OCI-LY7 (cell line): ENCODE measurements at regions not wholly inside any gene's neighbourhood (a gene's known extent, or its start where the extent isn't known, plus 50 kb on each side); places are given as distances from the start of the nearest gene placed in this dataset. TPM values are rescaled to one million over a fixed set of nuclear protein-coding genes. Genes with fewer than 3 reads are reported as not detected.

Source experiments
- BruUV-seq: library from RNA; stranded (reverse); fragments of 400-500 nt; replicated peaks from 2 replicates; lab custom pipeline; 2021; lab: Mats Ljungman, UMichigan
- CTCF ChIA-PET: fragments of 300-600 bp; sonication (Branson Sonifier 250); formaldehyde crosslinking; loops from one replicate; lab custom pipeline; 2022; ENCODE audit warnings: antibody characterized with exemption; ENCODE audit not compliant: unreplicated experiment; lab: Charles Lee
- POLR2A ChIA-PET: fragments of 300-600 bp; sonication (Branson Sonifier 250); formaldehyde crosslinking; loops from one replicate; lab custom pipeline; 2022; ENCODE audit warnings: antibody characterized with exemption; lab: Charles Lee
- DNase-seq: peaks from one replicate; pipeline ENCODE4 v3.0.0-alpha.2; 2015; ENCODE audit warnings: low spot score
- H2AFZ ChIP-seq: fragments of 200-600 bp; sonication (generic), shearing (Covaris generic); 2 replicates; pipeline ENCODE4 v1.6.1; 2014; ENCODE audit warnings: mild to moderate bottlenecking, antibody characterized with exemption, low read length, moderate library complexity
- H3K27ac ChIP-seq: fragments of 200-600 bp; sonication (generic); 2 replicates; pipeline ENCODE4 v1.5.1; 2014; ENCODE audit warnings: mixed run types, low read depth, mild to moderate bottlenecking, moderate library complexity, low read length, inconsistent platforms; ENCODE audit not compliant: poor library complexity, severe bottlenecking
- H3K36me3 ChIP-seq: fragments of 200-600 bp; sonication (generic); 2 replicates; pipeline ENCODE4 v1.6.1; 2014; ENCODE audit warnings: mild to moderate bottlenecking, antibody characterized with exemption, low read length, moderate library complexity, mixed read lengths; ENCODE audit not compliant: insufficient read depth
- H3K4me1 ChIP-seq: fragments of 200-600 bp; sonication (generic); 2 replicates; pipeline ENCODE4 v1.5.1; 2014; ENCODE audit warnings: mild to moderate bottlenecking, low read length; ENCODE audit not compliant: insufficient read depth, poor library complexity, severe bottlenecking
- H3K4me2 ChIP-seq: fragments of 200-600 bp; sonication (generic); 2 replicates; pipeline ENCODE4 v1.6.1; 2014; ENCODE audit warnings: mild to moderate bottlenecking, low read length
- H3K4me3 ChIP-seq: fragments of 200-600 bp; sonication (generic); 2 replicates; pipeline ENCODE4 v1.5.1; 2014; ENCODE audit warnings: mild to moderate bottlenecking, low read depth, low read length; ENCODE audit not compliant: poor library complexity, severe bottlenecking
- H3K79me2 ChIP-seq: fragments of 200-600 bp; sonication (generic); 2 replicates; pipeline ENCODE4 v1.6.1; 2016; ENCODE audit warnings: low read depth, mild to moderate bottlenecking, low read length, moderate library complexity, mixed read lengths; ENCODE audit not compliant: insufficient read depth
- H3K9me2 ChIP-seq: fragments of 200-600 bp; sonication (generic); 2 replicates; pipeline ENCODE4 v1.6.1; 2016; ENCODE audit warnings: mild to moderate bottlenecking, low read length, mixed read lengths; ENCODE audit not compliant: insufficient read depth
- H3K9me3 ChIP-seq: fragments of 200-600 bp; sonication (generic); 2 replicates; pipeline ENCODE4 v1.6.1; 2014; ENCODE audit warnings: mild to moderate bottlenecking, mixed run types, low read length, mixed read lengths
- H4K20me1 ChIP-seq: fragments of 200-600 bp; sonication (generic); 2 replicates; pipeline ENCODE4 v1.6.1; 2014; ENCODE audit warnings: mild to moderate bottlenecking, antibody characterized with exemption, low read length, moderate library complexity, mixed read lengths; ENCODE audit not compliant: insufficient read depth
- EZH2phosphoT487 ChIP-seq: fragments of 200-600 bp; sonication (generic); IDR thresholded peaks from 2 replicates; pipeline ENCODE4 v1.6.1; 2018; ENCODE audit warnings: low read depth, borderline replicate concordance, mild to moderate bottlenecking, mixed run types, antibody characterized with exemption, low read length, moderate library complexity, mixed read lengths
- intact Hi-C: fragments of 100-400 bp; cut with micrococcal nuclease; formaldehyde crosslinking; loops from one replicate; pipeline ENCODE4 v1.10.0; 2022; ENCODE audit not compliant: unreplicated experiment
- small RNA-seq: library from RNA; depleted of rRNA; stranded (forward); fragments of <200 nt; gene quantifications from one replicate; pipeline ENCODE3, GENCODE V24; 2014

DNA sequence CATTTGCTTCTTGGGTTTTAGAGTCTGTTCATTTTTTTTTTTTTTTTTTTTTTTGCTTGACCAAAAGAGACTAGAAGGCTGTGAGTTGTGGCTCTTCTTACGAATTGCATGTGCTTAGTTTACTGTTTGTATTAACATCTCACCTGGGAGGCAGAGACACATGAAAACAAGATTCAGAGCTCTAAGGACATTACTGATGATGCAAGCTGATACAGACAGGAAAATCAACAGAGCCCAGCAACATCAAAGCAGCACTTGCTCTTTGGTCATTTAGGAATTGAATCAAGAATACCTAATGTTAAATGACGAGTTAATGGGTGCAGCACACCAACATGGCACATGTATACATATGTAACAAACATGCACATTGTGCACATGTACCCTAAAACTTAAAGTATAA is 55.7 kb upstream of the HS3ST5 start:
- H3K27ac ChIP-seq: no peak overlapping the region
- H2AFZ ChIP-seq: no peak overlapping the region
- H4K20me1 ChIP-seq: no peaks in the 10 kb centered on the region
- DNase-seq: no peak
- intact Hi-C loops: no loop called here
- no peaks in the 10 kb centered on the region for H3K9me3 ChIP-seq
- no peaks in the 10 kb centered on the region for H3K4me1 ChIP-seq
- BruUV-seq: no TSS peak
- POLR2A ChIA-PET: interaction anchor here (0.6 to 1.5 kb wide), 4 partner anchors 13 to 1897 kb away, joined by 3 to 7 read pairs (median 4); no protein-coding TSS in a partner anchor
- H3K9me2 ChIP-seq: no peaks in the 10 kb centered on the region
- H3K36me3 ChIP-seq: no peaks in the 10 kb centered on the region
- no peak overlapping the region for H3K4me2 ChIP-seq
- no peak overlapping the region for H3K4me3 ChIP-seq
- H3K79me2 ChIP-seq: no peaks in the 10 kb centered on the region
- CTCF ChIA-PET: no interaction called here
- TF ChIP-seq EZH2phosphoT487: no peak

Small RNA genes in the stretch of these regions (small RNA-seq; reads per million reads assigned to genes)
- not detected for gene AL606845.1
- gene RNU6-475P: not detected
